ENCODE measurements at regions not wholly inside any gene's neighbourhood (a gene's known extent, or its start where the extent isn't known, plus 50 kb on each side); places are given as distances from the start of the nearest gene placed in this dataset.

- Histone ChIP-seq H3K4me1 (ENCODE audit: control insufficient read depth in 1 of 2, insufficient read depth in 2 of 2, low read length in 2 of 2) (no peaks in the 10 kb centered on the region), H3K9me3 (ENCODE audit: control insufficient read depth in 1 of 2, low read length in 2 of 2) (peaks cover 8 to 9% of the 10 kb centered on the region in 2 donors), H3K27me3 (ENCODE audit: low read depth, low read length) (no peaks in the 10 kb centered on the region), H3K4me3 (ENCODE audit: low read depth in 1 of 2, low read length in 2 of 2) (no peak overlapping the region), H3K36me3 (ENCODE audit: control insufficient read depth in 1 of 2, insufficient read depth in 2 of 2, low read length in 2 of 2) (no peaks in the 10 kb centered on the region), H3K27ac (ENCODE audit: low read length) (no peak overlapping the region)
Observed at GRCh38 chr22:48835857-48836672, 991.6 kb downstream of the BRD1 start.

- H3K27me3 ChIP-seq (ENCODE audit: low read depth, low read length): no peaks in the 10 kb centered on the region
- peaks cover 8 to 14% of the 10 kb centered on the region in 2 donors for H3K9me3 ChIP-seq (ENCODE audit: control insufficient read depth in 1 of 2, low read length in 2 of 2)
- H3K4me3 ChIP-seq (ENCODE audit: low read depth in 1 of 2, low read length in 2 of 2): no peak overlapping the region
- H3K36me3 ChIP-seq (ENCODE audit: control insufficient read depth in 1 of 2, insufficient read depth in 2 of 2, low read length in 2 of 2): no peaks in the 10 kb centered on the region
- no peaks in the 10 kb centered on the region for H3K4me1 ChIP-seq (ENCODE audit: control insufficient read depth in 1 of 2, insufficient read depth in 2 of 2, low read length in 2 of 2)
- no peak overlapping the region for H3K27ac ChIP-seq (ENCODE audit: low read length)
Observed at GRCh38 chr22:48835364-48835763, 992.3 kb downstream of the BRD1 start.

- no peak overlapping the region for H3K4me3 ChIP-seq (ENCODE audit: low read depth in 1 of 2, low read length in 2 of 2)
- H3K9me3 ChIP-seq (ENCODE audit: control insufficient read depth in 1 of 2, low read length in 2 of 2): peaks cover 8 to 16% of the 10 kb centered on the region in 2 donors
- no peaks in the 10 kb centered on the region for H3K27me3 ChIP-seq (ENCODE audit: low read depth, low read length)
- H3K27ac ChIP-seq (ENCODE audit: low read length): no peak overlapping the region
- H3K36me3 ChIP-seq (ENCODE audit: control insufficient read depth in 1 of 2, insufficient read depth in 2 of 2, low read length in 2 of 2): no peaks in the 10 kb centered on the region
- H3K4me1 ChIP-seq (ENCODE audit: control insufficient read depth in 1 of 2, insufficient read depth in 2 of 2, low read length in 2 of 2): no peaks in the 10 kb centered on the region
Observed at GRCh38 chr22:48834404-48834803, 993.3 kb downstream of the BRD1 start.

- H3K27me3 ChIP-seq (ENCODE audit: low read depth, low read length): no peaks in the 10 kb centered on the region
- no peaks in the 10 kb centered on the region for H3K4me1 ChIP-seq (ENCODE audit: control insufficient read depth in 1 of 2, insufficient read depth in 2 of 2, low read length in 2 of 2)
- H3K4me3 ChIP-seq (ENCODE audit: low read depth in 1 of 2, low read length in 2 of 2): no peak overlapping the region
- H3K9me3 ChIP-seq (ENCODE audit: control insufficient read depth in 1 of 2, low read length in 2 of 2): peaks cover 8 to 16% of the 10 kb centered on the region in 2 donors
- H3K27ac ChIP-seq (ENCODE audit: low read length): no peak overlapping the region
- no peaks in the 10 kb centered on the region for H3K36me3 ChIP-seq (ENCODE audit: control insufficient read depth in 1 of 2, insufficient read depth in 2 of 2, low read length in 2 of 2)
Observed at GRCh38 chr22:48832592-48832991, 995.1 kb downstream of the BRD1 start.

GRCh38 chr22:48829908-48830307, 997.8 kb downstream of the BRD1 start:
- Histone ChIP-seq H3K27me3 (ENCODE audit: low read depth, low read length) (no peaks in the 10 kb centered on the region), H3K9me3 (ENCODE audit: control insufficient read depth in 1 of 2, low read length in 2 of 2) (peaks cover 8 to 16% of the 10 kb centered on the region in 2 donors)

GRCh38 chr22:48828688-48829087, 999.0 kb downstream of the BRD1 start:
- no peak overlapping the region for H3K27ac ChIP-seq (ENCODE audit: low read length)
- H3K27me3 ChIP-seq (ENCODE audit: low read depth, low read length): no peaks in the 10 kb centered on the region
- H3K4me1 ChIP-seq (ENCODE audit: control insufficient read depth in 1 of 2, insufficient read depth in 2 of 2, low read length in 2 of 2): no peaks in the 10 kb centered on the region
- no peak overlapping the region for H3K4me3 ChIP-seq (ENCODE audit: low read depth in 1 of 2, low read length in 2 of 2)
- peaks cover 8 to 16% of the 10 kb centered on the region in 2 donors for H3K9me3 ChIP-seq (ENCODE audit: control insufficient read depth in 1 of 2, low read length in 2 of 2)
- no peaks in the 10 kb centered on the region for H3K36me3 ChIP-seq (ENCODE audit: control insufficient read depth in 1 of 2, insufficient read depth in 2 of 2, low read length in 2 of 2)

More at GRCh38 chr22:48829908-48830307, 997.8 kb downstream of the BRD1 start:
- H3K36me3 ChIP-seq (ENCODE audit: control insufficient read depth in 1 of 2, insufficient read depth in 2 of 2, low read length in 2 of 2): no peaks in the 10 kb centered on the region
- no peak overlapping the region for H3K4me3 ChIP-seq (ENCODE audit: low read depth in 1 of 2, low read length in 2 of 2)
- no peak overlapping the region for H3K27ac ChIP-seq (ENCODE audit: low read length)
- no peaks in the 10 kb centered on the region for H3K4me1 ChIP-seq (ENCODE audit: control insufficient read depth in 1 of 2, insufficient read depth in 2 of 2, low read length in 2 of 2)

- H3K27me3 ChIP-seq (ENCODE audit: low read depth, low read length): no peaks in the 10 kb centered on the region
- H3K4me3 ChIP-seq (ENCODE audit: low read depth in 1 of 2, low read length in 2 of 2): no peak overlapping the region
- H3K4me1 ChIP-seq (ENCODE audit: control insufficient read depth in 1 of 2, insufficient read depth in 2 of 2, low read length in 2 of 2): no peaks in the 10 kb centered on the region
- no peak overlapping the region for H3K27ac ChIP-seq (ENCODE audit: low read length)
- H3K36me3 ChIP-seq (ENCODE audit: control insufficient read depth in 1 of 2, insufficient read depth in 2 of 2, low read length in 2 of 2): no peaks in the 10 kb centered on the region
- H3K9me3 ChIP-seq (ENCODE audit: control insufficient read depth in 1 of 2, low read length in 2 of 2): peaks cover 5 to 16% of the 10 kb centered on the region in 2 donors
Observed at GRCh38 chr22:48827904-48828555, 999.6 kb downstream of the BRD1 start.

GRCh38 chr22:48827268-48827846, 1000.3 kb downstream of the BRD1 start:
- H3K9me3 ChIP-seq (ENCODE audit: control insufficient read depth in 1 of 2, low read length in 2 of 2): peaks cover 0 to 16% of the 10 kb centered on the region in 2 donors
- no peaks in the 10 kb centered on the region for H3K36me3 ChIP-seq (ENCODE audit: control insufficient read depth in 1 of 2, insufficient read depth in 2 of 2, low read length in 2 of 2)
- H3K4me3 ChIP-seq (ENCODE audit: low read depth in 1 of 2, low read length in 2 of 2): no peak overlapping the region
- H3K4me1 ChIP-seq (ENCODE audit: control insufficient read depth in 1 of 2, insufficient read depth in 2 of 2, low read length in 2 of 2): no peaks in the 10 kb centered on the region
- H3K27me3 ChIP-seq (ENCODE audit: low read depth, low read length): no peaks in the 10 kb centered on the region
- no peak overlapping the region for H3K27ac ChIP-seq (ENCODE audit: low read length)

GRCh38 chr22:48826546-48826945, 1001.1 kb downstream of the BRD1 start:
- Histone ChIP-seq H3K36me3 (ENCODE audit: control insufficient read depth in 1 of 2, insufficient read depth in 2 of 2, low read length in 2 of 2) (no peaks in the 10 kb centered on the region), H3K27me3 (ENCODE audit: low read depth, low read length) (no peaks in the 10 kb centered on the region), H3K4me3 (ENCODE audit: low read depth in 1 of 2, low read length in 2 of 2) (no peak overlapping the region), H3K4me1 (ENCODE audit: control insufficient read depth in 1 of 2, insufficient read depth in 2 of 2, low read length in 2 of 2) (no peaks in the 10 kb centered on the region), H3K9me3 (ENCODE audit: control insufficient read depth in 1 of 2, low read length in 2 of 2) (peaks cover 0 to 9% of the 10 kb centered on the region in 2 donors), H3K27ac (ENCODE audit: low read length) (no peak overlapping the region)

- H3K27ac ChIP-seq (ENCODE audit: low read length): no peak overlapping the region
- no peaks in the 10 kb centered on the region for H3K36me3 ChIP-seq (ENCODE audit: control insufficient read depth in 1 of 2, insufficient read depth in 2 of 2, low read length in 2 of 2)
- H3K4me1 ChIP-seq (ENCODE audit: control insufficient read depth in 1 of 2, insufficient read depth in 2 of 2, low read length in 2 of 2): no peaks in the 10 kb centered on the region
- peaks cover 0 to 6% of the 10 kb centered on the region in 2 donors for H3K9me3 ChIP-seq (ENCODE audit: control insufficient read depth in 1 of 2, low read length in 2 of 2)
- H3K27me3 ChIP-seq (ENCODE audit: low read depth, low read length): no peaks in the 10 kb centered on the region
- no peak overlapping the region for H3K4me3 ChIP-seq (ENCODE audit: low read depth in 1 of 2, low read length in 2 of 2)
Observed at GRCh38 chr22:48825802-48826520, 1001.7 kb downstream of the BRD1 start.

All from muscle layer of duodenum (tissue), 2 donors.